Neural cell (in vitro differentiated cells): ENCODE measurements at regions not wholly inside any gene's neighbourhood (a gene's known extent, or its start where the extent isn't known, plus 50 kb on each side); places are given as distances from the start of the nearest gene placed in this dataset.

Experiments used
- CTCF ChIP-seq: fragments of 450-650 bp; IDR thresholded peaks from 2 replicates; pipeline ENCODE4 v1.5.1; 2014; ENCODE audit warnings: antibody characterized with exemption, mild to moderate bottlenecking, moderate library complexity; ENCODE audit not compliant: poor library complexity, severe bottlenecking
- EP300 ChIP-seq: fragments of 450-650 bp; conservative IDR thresholded peaks from 2 replicates; pipeline ENCODE4 v1.6.1; 2014; ENCODE audit warnings: antibody characterized with exemption, mild to moderate bottlenecking, moderate library complexity; ENCODE audit not compliant: poor library complexity, severe bottlenecking
- EZH2 ChIP-seq: fragments of 200-600, 300-800 bp; shearing (Covaris generic), sonication (generic); IDR thresholded peaks from 2 replicates; pipeline ENCODE4 v1.6.1; 2014; ENCODE audit warnings: antibody characterized with exemption, low read length, borderline replicate concordance, mild to moderate bottlenecking; ENCODE audit not compliant: insufficient read depth, poor library complexity, severe bottlenecking
- MXI1 ChIP-seq: fragments of 450-650 bp; conservative IDR thresholded peaks from 2 replicates; pipeline ENCODE4 v1.6.1; 2014; ENCODE audit warnings: antibody characterized with exemption, mild to moderate bottlenecking; ENCODE audit not compliant: poor library complexity, severe bottlenecking
- POLR2AphosphoS5 ChIP-seq: IDR thresholded peaks from 2 replicates; pipeline ENCODE4 v1.6.1; 2012
- RAD21 ChIP-seq: fragments of 450-650 bp; conservative IDR thresholded peaks from 2 replicates; pipeline ENCODE4 v1.6.1; 2014; ENCODE audit warnings: antibody characterized with exemption, mild to moderate bottlenecking, moderate library complexity
- REST ChIP-seq: IDR thresholded peaks from 2 replicates; pipeline ENCODE4 v1.6.1; 2012; ENCODE audit warnings: borderline replicate concordance
- TAF1 ChIP-seq: IDR thresholded peaks from 2 replicates; pipeline ENCODE4 v1.6.1; 2012; ENCODE audit warnings: low read depth

GRCh38 chr3:182148360-182148759 is 436.6 kb downstream of the SOX2 start:
- TF ChIP-seq CTCF: no peak
- no peak for TF ChIP-seq POLR2AphosphoS5
- no peak for TF ChIP-seq REST
- no peak for TF ChIP-seq TAF1
- TF ChIP-seq MXI1: no peak
- TF ChIP-seq EZH2: no peak
- TF ChIP-seq RAD21: no peak
- TF ChIP-seq EP300: no peak
